NCI-H187 treated with DMSO at 0.1 percent for 48 hours (cell line): ENCODE measurements at regions not wholly inside any gene's neighbourhood (a gene's known extent, or its start where the extent isn't known, plus 50 kb on each side); places are given as distances from the start of the nearest gene placed in this dataset.
"Not testable (repeated sequence)": the region's sequence is repeated elsewhere in the genome, so short reads cannot be mapped to it uniquely, and the experiment has no call there.

Source experiments
- DNase-seq: peaks from one replicate; lab custom pipeline; 2025; lab: John Stamatoyannopoulos, UW

DNA sequence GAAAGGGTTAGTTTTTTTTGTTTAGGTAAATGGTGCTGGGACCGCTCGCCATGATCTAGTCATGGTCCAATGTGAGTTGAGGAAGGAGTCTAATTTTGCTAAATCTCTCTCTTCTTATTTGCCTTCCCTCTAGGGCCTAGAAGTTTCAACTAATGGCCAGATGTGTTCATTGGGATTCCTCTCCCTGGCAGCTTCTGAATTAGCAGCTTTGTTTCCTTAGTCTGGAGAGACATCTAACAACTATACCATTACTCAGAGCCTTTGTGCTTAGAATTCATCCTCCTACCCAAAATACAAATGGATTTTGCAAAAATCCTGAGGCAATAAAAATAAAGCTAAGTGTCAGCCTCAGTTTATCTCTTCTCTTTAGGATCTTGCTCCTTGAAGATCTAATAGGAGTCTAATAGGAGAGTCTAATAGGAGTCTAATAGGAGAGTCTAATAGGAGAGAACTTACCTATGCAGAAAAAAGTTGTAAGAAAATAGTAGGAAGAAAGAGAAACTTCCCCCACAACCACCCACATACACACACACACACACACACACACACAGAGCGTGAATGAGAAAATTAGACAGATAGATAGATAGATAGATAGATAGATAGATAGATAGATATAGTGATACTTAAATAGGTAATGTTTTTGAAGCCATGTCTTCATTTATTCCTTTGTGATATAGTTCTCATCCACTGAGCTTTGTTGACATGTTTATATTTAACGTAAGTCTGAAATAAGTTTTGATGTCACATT lies 980.5 kb upstream of the CNTN5 start:
- DNase-seq: no peak

DNA sequence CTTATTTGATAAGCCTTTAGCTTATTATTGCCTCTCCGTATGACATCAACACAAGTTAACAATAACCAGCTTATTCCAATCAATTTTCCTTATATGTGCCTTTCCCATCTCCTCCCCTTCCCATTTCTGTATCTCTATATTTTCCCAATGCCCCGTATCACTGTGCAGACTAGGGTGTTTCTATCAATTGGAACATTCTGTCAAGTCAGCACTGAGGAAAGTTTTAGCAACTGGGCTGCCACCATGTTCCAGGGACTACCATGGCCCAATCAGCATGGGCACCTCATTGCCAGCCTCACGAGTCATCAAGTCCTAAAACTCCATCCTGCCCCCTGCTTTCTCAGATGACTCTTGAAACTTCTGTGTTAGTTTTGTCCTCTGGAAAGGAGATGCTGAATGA lies 973.1 kb upstream of the CNTN5 start:
- DNase-seq: no peak

DNA sequence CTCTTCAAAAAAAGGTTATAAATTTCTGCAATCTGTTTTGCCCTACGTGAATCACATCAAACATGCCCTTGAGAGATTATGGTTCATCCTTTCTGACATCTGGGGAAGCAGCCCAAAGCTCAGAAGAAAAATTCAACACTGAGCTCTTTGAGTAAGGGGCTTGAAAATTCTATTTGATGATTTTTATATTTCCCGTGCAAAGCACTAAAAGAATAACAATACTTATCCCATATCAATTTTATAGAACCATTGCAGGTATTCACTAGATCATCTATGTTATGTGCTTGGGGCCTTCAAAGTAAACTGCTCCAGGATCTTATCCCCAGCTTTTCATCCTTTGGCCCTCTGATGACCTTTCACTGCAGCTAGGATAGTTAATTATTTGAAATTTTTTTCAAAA lies 966.9 kb upstream of the CNTN5 start:
- DNase-seq: no peak

DNA sequence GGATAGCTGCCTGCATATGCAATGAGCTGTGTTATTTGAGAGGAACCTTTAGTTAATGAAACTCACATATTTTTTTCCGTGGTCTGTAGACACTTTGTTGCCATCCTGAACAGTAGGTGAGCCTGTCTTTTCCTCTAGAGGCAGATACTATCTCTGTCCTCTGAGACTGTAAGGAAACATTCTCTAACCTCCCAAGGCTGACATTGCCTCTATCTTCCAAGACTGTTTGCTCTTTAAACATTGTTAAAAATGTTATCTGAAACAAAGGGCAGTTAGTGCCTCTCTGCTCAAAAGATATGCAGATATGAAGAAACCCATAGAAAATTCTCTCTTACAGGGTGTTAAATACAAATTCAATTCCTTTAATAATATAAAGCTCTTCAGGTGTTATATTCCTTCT lies 963.8 kb upstream of the CNTN5 start:
- no peak for DNase-seq

DNA sequence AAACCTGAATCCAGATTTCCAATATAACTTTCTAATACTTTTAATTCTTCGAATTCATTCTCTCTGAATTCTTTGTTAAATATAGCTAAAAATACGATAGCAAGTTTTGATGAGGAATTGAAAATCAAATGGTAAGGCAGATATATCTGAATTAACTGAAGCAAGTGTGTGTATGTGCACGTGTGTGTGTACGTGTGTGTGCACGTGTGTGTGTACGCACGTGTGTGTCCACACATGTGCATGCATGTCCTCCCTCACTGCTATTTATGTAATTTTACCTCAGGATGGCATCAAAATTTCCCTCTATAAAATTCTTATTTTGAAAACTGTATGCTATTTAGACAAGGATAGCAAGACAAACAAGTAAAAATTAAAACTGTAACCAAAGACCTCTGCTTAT lies 961.3 kb upstream of the CNTN5 start:
- DNase-seq: no peak

DNA sequence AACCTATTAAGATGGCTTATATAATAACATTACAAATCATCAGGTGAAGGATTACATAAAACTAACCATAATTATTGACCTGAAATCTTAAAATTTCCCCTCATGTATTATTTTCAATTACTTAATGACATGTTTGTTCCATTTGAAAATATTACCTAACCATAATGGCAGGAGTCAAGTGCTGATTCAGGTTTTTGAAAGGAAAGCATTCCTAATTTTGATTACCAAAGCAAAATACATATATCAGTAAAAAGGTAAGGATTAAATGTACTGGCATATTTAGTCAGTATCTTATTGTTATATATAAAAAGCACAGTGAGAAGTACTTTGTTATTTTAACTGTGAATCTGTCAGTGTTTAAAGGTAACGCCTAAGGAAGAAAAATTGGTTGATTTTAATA lies 960.0 kb upstream of the CNTN5 start:
- no peak for DNase-seq

DNA sequence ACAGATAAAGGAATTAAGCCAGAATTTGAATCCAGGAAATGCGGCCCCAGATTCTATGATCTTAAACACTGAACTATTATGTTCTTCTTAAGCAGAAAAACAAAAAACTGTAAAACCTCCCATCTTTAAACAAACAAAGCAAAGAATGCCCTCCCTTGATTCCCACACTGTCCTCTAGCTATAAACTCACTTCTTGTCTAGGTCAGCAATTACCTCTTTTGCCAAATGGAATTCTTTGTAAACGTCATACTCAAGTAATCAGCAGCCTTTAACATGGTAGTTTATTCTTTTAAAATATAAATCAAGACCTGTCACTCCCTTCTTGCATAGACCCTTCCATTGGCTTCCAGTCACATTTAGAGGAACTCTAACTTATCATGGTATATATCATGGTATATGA lies 958.9 kb upstream of the CNTN5 start:
- DNase-seq: no peak

DNA sequence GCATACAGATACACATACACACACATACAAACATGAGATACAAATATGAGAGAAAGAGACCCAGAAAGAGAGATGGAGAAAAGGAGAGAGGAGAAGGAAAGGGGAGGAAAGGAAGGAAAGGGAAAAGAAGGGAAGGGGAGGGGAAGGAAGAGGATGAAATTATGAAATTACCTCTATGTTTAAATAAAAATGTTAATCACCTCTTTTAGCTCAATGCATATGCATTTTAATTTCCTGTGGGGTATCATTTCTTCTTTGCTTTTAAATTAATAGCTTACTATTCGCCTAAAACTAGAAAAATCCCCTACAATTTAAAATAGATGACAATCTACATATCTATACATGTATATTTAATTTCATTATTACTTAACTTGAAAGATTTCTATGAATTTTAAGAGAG lies 958.0 kb upstream of the CNTN5 start:
- DNase-seq: no peak

DNA sequence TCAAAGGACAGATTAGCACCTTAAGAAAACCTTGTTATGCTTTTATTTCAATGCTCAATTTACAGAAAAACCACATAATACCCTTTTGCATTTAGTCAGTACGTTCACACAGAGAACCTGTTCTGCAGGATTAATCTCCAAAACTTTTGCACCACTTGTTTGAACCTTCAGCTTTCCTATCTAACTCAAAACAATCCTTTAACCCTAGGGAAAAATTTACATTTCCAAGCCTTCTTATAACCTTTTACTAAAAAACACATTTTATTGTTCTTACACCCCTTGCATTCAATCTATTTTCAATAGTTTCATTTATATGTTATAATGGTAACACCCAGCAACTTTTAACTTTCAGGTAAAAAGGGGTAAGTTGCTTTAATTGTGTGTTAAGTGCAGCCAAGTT lies 952.5 kb upstream of the CNTN5 start:
- no peak for DNase-seq

DNA sequence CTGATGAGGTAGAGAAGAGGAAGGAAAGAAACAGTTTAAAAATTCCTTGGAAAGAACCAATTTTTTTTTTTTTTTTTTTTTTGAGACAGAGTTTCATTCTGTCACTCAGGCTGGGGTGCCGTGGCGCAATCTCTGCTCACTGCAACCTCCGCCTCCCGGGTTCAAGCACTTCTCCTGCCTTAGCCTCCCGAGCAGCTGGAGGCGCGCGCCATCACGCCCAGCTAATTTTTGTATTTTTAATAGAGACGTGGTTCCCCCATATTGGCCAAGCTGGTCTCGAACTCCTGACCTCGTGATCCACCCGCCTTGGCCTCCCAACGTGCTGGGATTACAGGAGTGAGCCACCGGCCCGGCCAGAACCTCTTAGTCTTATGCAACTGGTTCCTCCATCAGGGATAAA lies 951.6 kb upstream of the CNTN5 start:
- not testable (repeated sequence) for DNase-seq

DNA sequence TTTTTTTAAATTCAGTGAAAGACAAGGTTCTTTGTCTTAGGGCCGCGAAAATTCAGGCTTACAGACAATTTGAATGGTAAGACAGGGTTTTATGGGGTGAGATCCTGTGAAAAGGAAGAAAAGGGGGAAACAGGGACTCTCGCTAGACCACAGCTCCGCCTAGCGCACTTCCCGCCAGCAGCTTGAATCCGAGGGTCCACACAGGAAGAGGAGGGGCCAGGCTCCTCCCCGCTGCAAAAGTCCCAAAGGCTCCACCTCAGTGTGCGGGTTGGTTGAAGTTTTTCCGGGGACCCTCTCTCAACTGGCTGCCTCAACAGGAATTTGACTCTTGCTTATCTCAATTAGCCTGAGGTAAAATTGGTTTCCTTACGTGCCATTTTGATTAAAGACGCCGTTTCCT lies 950.9 kb upstream of the CNTN5 start:
- DNase-seq: no peak

DNA sequence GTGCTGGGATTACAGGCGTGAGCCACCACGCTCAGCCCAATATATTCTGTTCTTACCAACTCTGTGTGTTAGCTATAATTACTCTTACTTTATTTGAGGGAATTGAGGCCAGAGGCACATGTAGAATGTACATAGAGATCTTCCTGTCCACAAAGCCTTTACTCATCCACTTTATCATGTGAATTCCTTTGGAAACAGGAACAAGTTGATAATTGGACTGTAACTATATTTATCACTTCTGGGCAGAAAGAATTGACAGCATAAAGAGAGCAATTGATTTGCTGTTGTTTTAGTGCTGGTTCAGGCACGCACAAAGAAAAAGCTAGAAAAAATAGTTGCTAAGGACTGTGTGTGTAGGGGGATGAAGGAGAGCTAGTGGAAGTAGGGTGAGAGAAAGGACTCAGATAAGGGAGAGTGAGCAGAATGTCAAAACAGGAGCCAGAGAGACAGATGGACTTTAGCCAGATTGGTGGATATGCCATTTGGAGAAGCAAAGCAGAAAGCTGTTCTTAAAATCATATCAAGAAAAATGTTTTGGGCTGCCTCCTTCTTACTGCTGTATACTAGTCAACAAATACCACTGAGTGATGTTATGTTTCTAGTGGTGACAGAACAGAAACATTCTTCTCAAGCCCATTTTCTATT lies 929.8 kb upstream of the CNTN5 start:
- DNase-seq: no peak

DNA sequence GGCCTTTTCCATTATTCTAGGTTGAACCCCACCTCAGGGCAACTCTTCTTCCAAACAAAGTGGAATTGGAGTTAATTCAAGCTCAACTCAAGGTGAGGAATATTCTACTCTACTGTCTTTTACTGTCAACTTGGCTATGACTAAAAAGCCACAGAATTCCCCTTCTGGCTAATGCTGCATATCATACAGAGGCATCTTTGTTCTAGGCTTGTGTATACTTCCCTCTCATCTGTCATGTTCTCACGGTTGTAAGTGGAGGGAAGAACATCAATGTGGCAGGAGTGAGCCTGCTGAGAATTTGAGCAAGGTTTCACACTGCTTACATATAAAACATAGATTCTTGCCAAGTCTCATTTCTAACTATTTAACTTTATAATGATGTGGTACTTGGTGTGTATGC lies 921.4 kb upstream of the CNTN5 start:
- DNase-seq: no peak

DNA sequence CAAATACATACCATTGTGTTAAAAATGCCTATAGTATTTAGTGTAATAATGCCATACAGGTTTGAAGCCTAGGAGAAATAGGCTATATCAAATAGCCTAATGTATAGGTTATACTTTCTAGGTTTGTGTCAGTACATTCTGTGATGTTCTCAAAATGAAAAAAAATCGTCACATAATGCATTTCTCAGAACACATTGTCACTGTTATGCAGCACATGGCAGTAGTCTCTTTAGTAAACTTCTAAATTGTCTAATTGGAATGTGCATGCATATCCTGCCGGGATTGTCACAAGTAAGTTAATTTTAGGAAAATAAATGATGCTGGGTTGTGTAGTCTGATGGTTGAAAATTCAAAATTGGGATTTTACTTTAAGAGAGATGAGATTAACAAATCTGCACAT lies 920.1 kb upstream of the CNTN5 start:
- no peak for DNase-seq

DNA sequence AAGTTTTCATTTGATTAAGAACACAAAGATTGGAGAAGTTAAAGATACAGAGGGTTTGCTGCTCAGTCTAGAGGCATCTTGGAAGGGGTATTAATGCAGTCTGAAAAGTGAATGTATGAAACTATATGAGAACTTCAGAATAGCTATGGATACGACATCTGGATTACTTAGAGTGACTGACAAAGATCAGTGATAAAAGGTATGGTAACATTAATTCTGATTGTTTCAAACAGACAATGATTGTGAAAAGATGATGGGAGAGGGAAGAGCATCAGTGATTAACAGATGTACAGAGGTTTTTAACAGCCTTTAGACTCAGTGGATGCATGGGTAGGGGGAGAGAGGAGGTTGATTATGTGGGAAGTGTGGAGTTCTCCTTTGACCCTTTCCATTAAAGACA lies 919.4 kb upstream of the CNTN5 start:
- DNase-seq: no peak

DNA sequence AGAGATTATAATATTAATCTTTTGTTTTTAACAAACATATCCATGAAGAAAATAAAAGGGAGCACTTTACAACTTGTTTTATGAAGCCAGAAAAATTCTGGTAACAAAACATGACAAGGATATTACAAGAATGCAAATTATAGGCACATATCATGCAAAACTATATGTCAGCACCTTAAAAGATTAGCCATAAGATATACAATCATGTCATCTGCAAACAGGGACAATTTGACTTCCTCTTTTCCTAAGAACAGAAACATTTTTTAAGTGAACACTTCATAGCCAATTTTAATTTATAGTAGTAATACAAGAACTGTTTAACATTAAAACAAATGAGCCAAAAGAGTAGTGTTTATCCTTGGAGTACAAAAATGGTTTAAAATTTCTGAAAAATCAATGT lies 916.5 kb upstream of the CNTN5 start:
- no peak for DNase-seq

DNA sequence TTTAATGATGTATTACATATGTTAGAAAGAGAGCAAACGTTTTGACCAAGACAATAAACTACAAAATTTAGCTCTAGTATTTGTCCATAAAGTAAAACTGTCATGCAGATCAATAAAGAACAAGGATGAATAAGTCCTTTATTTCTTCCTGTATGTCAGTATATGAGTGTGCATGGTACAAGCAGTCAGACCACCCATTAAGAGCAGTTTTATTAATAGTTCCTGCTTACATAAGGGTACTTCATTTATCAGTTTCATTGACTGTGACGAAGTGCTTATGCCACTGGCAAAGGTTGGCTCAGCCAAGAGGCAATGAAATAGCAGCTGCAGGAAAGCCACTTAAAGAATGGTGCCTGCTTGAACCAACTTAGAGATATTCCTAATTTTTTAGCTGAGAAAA lies 913.0 kb upstream of the CNTN5 start:
- no peak for DNase-seq

DNA sequence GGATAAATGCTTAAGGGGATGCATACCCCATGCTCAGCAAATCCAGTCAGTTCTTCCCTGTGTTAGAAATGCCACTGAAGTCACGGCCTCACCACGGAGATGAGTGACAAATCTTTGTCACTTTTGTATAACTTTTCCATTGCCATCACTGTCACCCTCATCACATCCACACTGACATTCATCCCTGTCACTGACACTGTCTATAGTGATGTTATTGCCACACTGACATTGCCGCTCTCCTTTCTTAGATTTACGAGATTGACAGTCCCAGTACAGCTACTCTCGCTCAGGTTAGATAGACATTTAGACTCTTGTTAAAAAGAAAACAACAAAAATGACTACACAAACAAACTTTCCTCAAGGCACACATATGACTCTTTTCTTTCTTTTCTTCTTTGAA lies 910.7 kb upstream of the CNTN5 start:
- no peak for DNase-seq

DNA sequence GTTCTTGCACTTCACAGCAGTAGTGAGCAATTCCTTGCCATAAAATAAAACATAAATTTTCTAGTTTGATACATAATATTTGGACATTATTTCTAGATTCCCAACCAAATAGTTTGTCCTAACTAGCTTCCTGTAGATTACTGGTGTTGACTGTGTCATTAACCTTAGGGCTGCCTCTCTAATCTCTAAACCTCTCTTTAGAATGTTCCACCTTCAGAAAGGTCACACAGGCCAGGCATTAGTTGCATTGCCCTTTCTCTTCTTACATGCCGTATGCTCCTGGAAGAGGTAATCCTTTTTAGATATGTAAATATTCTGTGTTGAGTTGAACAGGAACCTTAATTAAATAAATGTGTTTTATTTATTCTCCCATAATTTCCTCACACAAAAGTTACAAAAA lies 904.9 kb upstream of the CNTN5 start:
- DNase-seq: no peak

DNA sequence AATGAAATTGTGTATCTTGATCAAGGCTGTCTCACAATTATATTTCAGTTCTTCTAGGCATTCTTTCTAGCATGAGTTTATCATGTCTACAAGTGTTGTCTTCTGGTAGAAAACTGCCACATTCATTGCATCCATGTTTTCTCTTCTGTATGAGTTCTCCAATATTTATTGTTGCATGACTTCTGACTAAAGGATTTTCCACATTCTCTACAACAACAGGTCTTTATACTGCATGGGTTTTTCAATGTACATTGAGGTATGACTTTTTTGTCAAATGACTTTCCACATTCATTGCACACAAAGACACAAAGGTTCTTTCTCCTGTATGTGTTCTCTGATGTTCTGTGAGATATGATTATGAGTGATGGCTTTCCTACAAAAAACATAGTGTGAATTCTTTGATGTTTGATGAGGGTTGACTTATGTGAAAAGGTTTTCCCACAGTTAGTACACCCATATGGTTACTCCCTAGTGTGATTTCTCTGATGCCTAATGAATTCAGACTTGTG lies 890.6 kb upstream of the CNTN5 start:
- no peak for DNase-seq

DNA sequence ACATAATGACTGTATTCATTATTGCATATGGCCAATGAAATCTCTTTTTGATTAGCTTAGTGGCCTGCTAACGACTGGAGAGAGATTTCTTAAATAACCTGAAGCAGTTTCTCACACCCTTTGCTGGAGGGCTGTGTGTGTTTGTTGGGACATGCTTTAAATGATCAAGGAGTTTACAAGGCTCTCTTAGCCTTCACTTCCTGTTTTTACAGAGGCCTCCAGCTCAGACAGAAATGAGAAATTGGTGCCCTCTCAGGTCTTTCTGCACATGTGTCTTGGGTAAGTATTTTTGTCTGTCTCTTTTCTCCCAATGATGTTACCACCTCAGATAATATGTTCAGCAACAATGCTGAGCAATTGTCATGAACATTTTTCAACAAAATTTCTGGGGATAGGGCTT lies 884.4 kb upstream of the CNTN5 start:
- DNase-seq: no peak

DNA sequence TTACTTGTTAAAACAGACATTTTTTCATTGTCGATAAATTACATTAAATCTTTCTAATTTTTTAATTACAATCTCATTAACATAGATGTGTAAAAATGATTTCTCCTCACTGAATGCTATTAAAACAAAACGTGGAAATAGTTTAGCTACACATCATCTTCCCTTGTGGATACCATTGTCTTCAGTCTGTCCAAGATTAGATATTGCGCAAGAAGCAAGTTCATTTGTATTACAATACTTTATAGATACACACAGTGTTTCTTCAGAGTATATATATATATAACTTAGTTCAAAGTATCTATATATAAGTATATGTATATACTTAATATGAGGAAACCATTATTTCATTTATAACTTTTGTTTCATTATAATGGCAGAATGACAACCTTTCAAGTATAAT lies 883.3 kb upstream of the CNTN5 start:
- no peak for DNase-seq

DNA sequence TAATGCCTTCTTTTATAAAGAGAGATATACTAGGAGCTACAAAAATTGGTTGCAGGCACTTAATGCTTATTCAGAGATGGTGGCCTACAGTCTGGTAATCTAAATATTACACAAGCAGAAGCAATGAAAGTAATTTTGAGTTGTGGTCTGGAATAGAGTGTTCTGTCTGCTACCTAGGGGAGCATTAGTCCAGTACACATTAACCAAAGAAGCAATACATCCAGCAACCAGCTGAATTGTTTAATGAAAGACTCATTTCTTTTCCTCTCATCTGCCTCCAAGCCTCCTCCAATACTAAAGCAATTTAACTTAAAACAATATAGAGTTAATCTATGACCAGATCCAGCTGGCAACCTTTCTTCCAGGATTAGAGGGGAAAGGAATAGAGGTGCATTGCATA lies 877.1 kb upstream of the CNTN5 start:
- no peak for DNase-seq

DNA sequence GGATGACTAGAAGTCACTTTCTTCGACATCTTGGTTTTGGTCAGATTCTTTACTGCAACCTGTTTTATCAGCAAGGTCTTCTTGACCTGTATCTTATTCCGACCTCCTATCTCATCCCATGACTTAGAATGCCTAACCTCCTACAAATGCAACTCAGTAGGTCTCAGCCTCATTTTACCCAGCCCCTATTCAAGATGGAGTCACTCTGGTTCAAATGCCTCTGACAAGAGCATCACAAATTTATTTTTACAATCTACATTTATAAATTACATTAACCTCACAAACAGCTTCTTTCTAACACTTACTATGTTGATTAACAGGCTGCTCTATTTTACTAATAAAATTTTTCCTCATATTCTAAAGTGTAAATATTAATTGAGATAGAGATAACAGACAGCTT lies 867.0 kb upstream of the CNTN5 start:
- no peak for DNase-seq
